SK-N-SH (cell line): ENCODE measurements at regions not wholly inside any gene's neighbourhood (a gene's known extent, or its start where the extent isn't known, plus 50 kb on each side); places are given as distances from the start of the nearest gene placed in this dataset.

Source experiments
- CTCF ChIA-PET: fragments of 300-600, 350-600 bp; formaldehyde crosslinking; extraction: SDS; loops from one replicate; lab custom pipeline; 2021; lab: Yijun Ruan, JAX
- POLR2A ChIA-PET: fragments of 350-600 bp; sonication (Branson Sonifier 250); formaldehyde crosslinking; extraction: SDS; loops from one replicate; lab custom pipeline; 2020; ENCODE audit warnings: antibody characterized with exemption, inconsistent platforms; lab: Yijun Ruan, JAX
- DNase-seq: peaks from one replicate; pipeline ENCODE4 v3.0.0; 2012
- H2AFZ ChIP-seq: fragments of 200-600 bp; sonication (generic); 2 replicates; pipeline ENCODE4 v1.8.1; 2016; ENCODE audit warnings: antibody characterized with exemption, mild to moderate bottlenecking, low read depth
- H3F3A ChIP-seq: fragments of 200-600 bp; sonication (generic); replicated peaks from 2 replicates; pipeline ENCODE3; 2016; ENCODE audit warnings: antibody characterized with exemption, mild to moderate bottlenecking; ENCODE audit not compliant: insufficient read depth
- H3K27ac ChIP-seq, 2 experiments: fragments of 200-500 bp in 1 of 2; fragments of 200-600 bp in 1 of 2; sonication (Bioruptor generic) in 1 of 2; sonication (generic), shearing (Covaris generic) in 1 of 2; 2 replicates each; pipeline versions ENCODE4 v1.5.1 to v1.6.1; 2014 to 2016; ENCODE audit warnings: low read depth in 2 of 2, inconsistent platforms in 1 of 2, low read length in 1 of 2, mild to moderate bottlenecking in 1 of 2, mixed read lengths in 1 of 2
- H3K27me3 ChIP-seq: fragments of 200-600 bp; sonication (generic), shearing (Covaris generic); 2 replicates; pipeline ENCODE4 v1.6.1; 2016; ENCODE audit warnings: mixed run types; ENCODE audit not compliant: insufficient read depth
- H3K36me3 ChIP-seq, 2 experiments: fragments of 200-500 bp in 1 of 2; fragments of 200-600 bp in 1 of 2; sonication (Bioruptor generic) in 1 of 2; sonication (generic) in 1 of 2; replicated peaks in 1 of 2; 2 replicates each; pipeline versions ENCODE3 to v1.5.1; 2014 to 2016; ENCODE audit warnings: low read length in 1 of 2, mild to moderate bottlenecking in 1 of 2; ENCODE audit not compliant: insufficient read depth in 2 of 2, control insufficient read depth in 1 of 2
- H3K4me1 ChIP-seq, 2 experiments: fragments of 200-500 bp in 1 of 2; fragments of 200-600 bp in 1 of 2; sonication (Bioruptor generic) in 1 of 2; sonication (generic), shearing (Covaris generic) in 1 of 2; 2 replicates each; pipeline versions ENCODE4 v1.5.1 to v1.6.1; 2014 to 2016; ENCODE audit warnings: low read depth in 1 of 2, low read length in 1 of 2, mixed run types in 1 of 2; ENCODE audit not compliant: insufficient read depth in 2 of 2, control insufficient read depth in 1 of 2
- H3K4me2 ChIP-seq: fragments of 200-600 bp; sonication (generic), shearing (Covaris generic); 2 replicates; pipeline ENCODE4 v1.6.1; 2017; ENCODE audit warnings: mixed run types
- H3K4me3 ChIP-seq, 2 experiments: fragments of 200-500 bp in 1 of 2; fragments of 200-600 bp in 1 of 2; sonication (Bioruptor generic) in 1 of 2; sonication (generic), shearing (Covaris generic) in 1 of 2; 2 replicates each; pipeline versions ENCODE4 v1.5.1 to v1.8.1; 2014 to 2016; ENCODE audit warnings: low read depth in 2 of 2, inconsistent platforms in 1 of 2, low read length in 1 of 2, mild to moderate bottlenecking in 1 of 2, mixed read lengths in 1 of 2, moderate library complexity in 1 of 2
- H3K79me2 ChIP-seq: fragments of 200-600 bp; sonication (generic); 2 replicates; pipeline ENCODE4 v1.8.1; 2017; ENCODE audit warnings: mild to moderate bottlenecking; ENCODE audit not compliant: insufficient read depth
- H3K9ac ChIP-seq: fragments of 200-600 bp; sonication (generic); 2 replicates; pipeline ENCODE4 v1.6.1; 2017; ENCODE audit warnings: mixed run types
- H3K9me2 ChIP-seq: fragments of 200-600 bp; sonication (generic); 2 replicates; pipeline ENCODE4 v1.6.1; 2017; ENCODE audit warnings: mixed run types
- H3K9me3 ChIP-seq: fragments of 200-600 bp; sonication (generic); 2 replicates; pipeline ENCODE4 v1.6.1; 2017; ENCODE audit warnings: mixed run types, mild to moderate bottlenecking, moderate library complexity
- H4K20me1 ChIP-seq: fragments of 200-600 bp; sonication (generic); 2 replicates; pipeline ENCODE4 v1.6.1; 2017; ENCODE audit warnings: mild to moderate bottlenecking, mixed run types; ENCODE audit not compliant: insufficient read depth
- CHD2 ChIP-seq: fragments of 150-350 bp; IDR thresholded peaks from 2 replicates; pipeline ENCODE4 v1.6.1; 2018; ENCODE audit warnings: low read length; ENCODE audit not compliant: partially characterized antibody
- EP300 ChIP-seq, 2 experiments: IDR thresholded peaks; 2 replicates each; pipeline versions ENCODE4 v1.4.0 to v1.6.1; 2012; ENCODE audit warnings: borderline replicate concordance in 1 of 2, low read depth in 1 of 2, low read length in 1 of 2
- FOSL2 ChIP-seq: IDR thresholded peaks from 2 replicates; pipeline ENCODE4 v1.4.0; 2012; ENCODE audit warnings: low read depth, mild to moderate bottlenecking, moderate library complexity, borderline replicate concordance
- FOXM1 ChIP-seq: IDR thresholded peaks from 2 replicates; pipeline ENCODE4 v1.4.0; 2012; ENCODE audit warnings: low read depth, mild to moderate bottlenecking
- IRF3 ChIP-seq: fragments of 150-350 bp; IDR thresholded peaks from 2 replicates; pipeline ENCODE4 v1.6.1; 2016; ENCODE audit warnings: mild to moderate bottlenecking, low read depth, low read length
- PBX3 ChIP-seq: IDR thresholded peaks from 2 replicates; pipeline ENCODE4; 2012
- RAD21 ChIP-seq: IDR thresholded peaks from 2 replicates; pipeline ENCODE4 v1.6.1; 2012; ENCODE audit warnings: mild to moderate bottlenecking, low read length
- RFX5 ChIP-seq: IDR thresholded peaks from 2 replicates; pipeline ENCODE4 v1.6.1; 2012; ENCODE audit warnings: mild to moderate bottlenecking, improper control_type of control experiment, low read length
- SIN3A ChIP-seq: IDR thresholded peaks from 2 replicates; pipeline ENCODE4 v1.6.1; 2012; ENCODE audit warnings: low read depth, mild to moderate bottlenecking, low read length, moderate library complexity, borderline replicate concordance
- SMC3 ChIP-seq: IDR thresholded peaks from 2 replicates; pipeline ENCODE4 v1.6.1; 2012; ENCODE audit warnings: low read depth, low read length, improper control_type of control experiment
- TCF12 ChIP-seq: IDR thresholded peaks from 2 replicates; pipeline ENCODE4 v1.4.0; 2012
- TEAD4 ChIP-seq: IDR thresholded peaks from 2 replicates; pipeline ENCODE4 v1.4.0; 2012; ENCODE audit warnings: mild to moderate bottlenecking, borderline replicate concordance; ENCODE audit not compliant: insufficient read depth
- USF1 ChIP-seq: IDR thresholded peaks from 2 replicates; pipeline ENCODE4 v1.4.0; 2012; ENCODE audit warnings: low read depth, borderline replicate concordance
- USF2 ChIP-seq: fragments of 150-350 bp; IDR thresholded peaks from 2 replicates; pipeline ENCODE4 v1.6.1; 2017; ENCODE audit warnings: antibody characterized with exemption, low read length, low read depth, borderline replicate concordance
- YY1 ChIP-seq: IDR thresholded peaks from 2 replicates; pipeline ENCODE4 v1.4.0; 2012; ENCODE audit warnings: low read depth, mild to moderate bottlenecking
- WGBS: methylation state at CpG from one replicate; pipeline ENCODE4 v1.1.6; 2017; ENCODE audit warnings: low lambda C conversion rate; 5-methylcytosine and 5-hydroxymethylcytosine counted together

- no peak overlapping the region for H3K27ac ChIP-seq
- no peak for TF ChIP-seq EP300 (IDR thresholded peaks at IDR 0.05; ENCODE audit: borderline replicate concordance in 1 of 2, low read depth in 1 of 2, low read length in 1 of 2)
- TF ChIP-seq SMC3 = no peak
- no peak for TF ChIP-seq TEAD4
- no peak for TF ChIP-seq FOSL2
- no peak for TF ChIP-seq RAD21
- TF ChIP-seq YY1 = no peak
- TF ChIP-seq USF1 = no peak
- no peak for TF ChIP-seq RFX5
- no peak for TF ChIP-seq IRF3
- no peak for TF ChIP-seq USF2
- TF ChIP-seq FOXM1 = no peak
- TF ChIP-seq CHD2 = no peak
- no peak for TF ChIP-seq TCF12
- TF ChIP-seq PBX3 = no peak
- TF ChIP-seq SIN3A = no peak
- no peaks in the 10 kb centered on the region for H3K36me3 ChIP-seq
- H3K79me2 ChIP-seq = no peaks in the 10 kb centered on the region
- H3F3A ChIP-seq = no peaks in the 10 kb centered on the region
- no peak overlapping the region for H3K4me2 ChIP-seq
- no peaks in the 10 kb centered on the region for H3K27me3 ChIP-seq
- H3K4me1 ChIP-seq = peaks cover 0 to 4% of the 10 kb centered on the region in 2 experiments; a peak in 1 of 4 replicates
- H3K9me3 ChIP-seq = no peaks in the 10 kb centered on the region
- H2AFZ ChIP-seq = no peak overlapping the region
- no peaks in the 10 kb centered on the region for H3K9me2 ChIP-seq
- H4K20me1 ChIP-seq = no peaks in the 10 kb centered on the region
- ChIA-PET CTCF (no interaction called here), POLR2A (no interaction called here)
- DNase-seq = no peak
- H3K9ac ChIP-seq = no peak overlapping the region
- 40% methylated on average over 2 of the region's 2 CpGs for WGBS
- H3K4me3 ChIP-seq = no peak overlapping the region
Measured at GRCh38 chr1:238060061-238060460, 169.3 kb upstream of the ZP4 start.
